SH-SY5Y (cell line): ENCODE measurements at regions not wholly inside any gene's neighbourhood (a gene's known extent, or its start where the extent isn't known, plus 50 kb on each side); places are given as distances from the start of the nearest gene placed in this dataset.

Experiments used
- GATA2 ChIP-seq: IDR thresholded peaks from 2 replicates; pipeline ENCODE4 v1.6.1; 2011; ENCODE audit warnings: mild to moderate bottlenecking, low read depth, low read length
- GATA3 ChIP-seq: IDR thresholded peaks from 2 replicates; pipeline ENCODE4 v1.6.1; 2011; ENCODE audit warnings: low read depth, mild to moderate bottlenecking, low read length, moderate library complexity

- TF ChIP-seq GATA2 (no peak), GATA3 (no peak)
Measured at GRCh38 chr1:60765204-60765603, 317.2 kb upstream of the NFIA start.
